ENCODE measurements at regions not wholly inside any gene's neighbourhood (a gene's known extent, or its start where the extent isn't known, plus 50 kb on each side); places are given as distances from the start of the nearest gene placed in this dataset.

GRCh38 chr1:73859227-73859626 is 338.7 kb downstream of the LRRIQ3 start:
- no peak for DNase-seq
- Histone ChIP-seq H3K4me3 (no peak overlapping the region), H3K27me3 (no peaks in the 10 kb centered on the region), H3K27ac (no peak overlapping the region), H3K36me3 (no peaks in the 10 kb centered on the region), H3K4me1 (ENCODE audit: insufficient read depth) (no peaks in the 10 kb centered on the region), H3K9me3 (no peaks in the 10 kb centered on the region)
- WGBS, 3 donors, result 88 to 97% (median 90%) methylated on average over 1 of the region's 1 CpG
- TF ChIP-seq CTCF (IDR thresholded peaks at IDR 0.05), result no peak
- no peak for TF ChIP-seq POLR2A (IDR thresholded peaks at IDR 0.05)
- TF ChIP-seq EP300 (IDR thresholded peaks at IDR 0.05), result no peak
- intact Hi-C loops (cut with DNase I), result no loop called here

- H3K27ac ChIP-seq, result no peak overlapping the region
- intact Hi-C loops (cut with DNase I), result no loop called here
- no peaks in the 10 kb centered on the region for H3K36me3 ChIP-seq
- no peaks in the 10 kb centered on the region for H3K27me3 ChIP-seq
- TF ChIP-seq CTCF (IDR thresholded peaks at IDR 0.05), result no peak
- TF ChIP-seq EP300 (IDR thresholded peaks at IDR 0.05), result no peak
- no peak for DNase-seq
- H3K4me1 ChIP-seq (ENCODE audit: insufficient read depth), result no peaks in the 10 kb centered on the region
- H3K9me3 ChIP-seq, result no peaks in the 10 kb centered on the region
- WGBS, 3 donors, result 75 to 84% (median 82%) methylated on average over 2 of the region's 2 CpGs
- no peak overlapping the region for H3K4me3 ChIP-seq
Measured at GRCh38 chr1:73854527-73854926, 343.4 kb downstream of the LRRIQ3 start.

- no peak overlapping the region for H3K4me3 ChIP-seq
- no peaks in the 10 kb centered on the region for H3K36me3 ChIP-seq
- intact Hi-C loops (cut with DNase I), result no loop called here
- no peaks in the 10 kb centered on the region for H3K4me1 ChIP-seq (ENCODE audit: insufficient read depth)
- no peaks in the 10 kb centered on the region for H3K27me3 ChIP-seq
- DNase-seq, result no peak
- TF ChIP-seq EP300 (IDR thresholded peaks at IDR 0.05), result no peak
- no peak for TF ChIP-seq CTCF (IDR thresholded peaks at IDR 0.05)
- no peak for TF ChIP-seq POLR2A (IDR thresholded peaks at IDR 0.05)
- H3K27ac ChIP-seq, result no peak overlapping the region
- H3K9me3 ChIP-seq, result no peaks in the 10 kb centered on the region
Measured at GRCh38 chr1:73842436-73842835, 355.5 kb downstream of the LRRIQ3 start.

- Histone ChIP-seq H3K4me3 (no peak overlapping the region), H3K9me3 (no peaks in the 10 kb centered on the region), H3K27ac (no peak overlapping the region), H3K27me3 (no peaks in the 10 kb centered on the region), H3K36me3 (no peaks in the 10 kb centered on the region), H3K4me1 (ENCODE audit: insufficient read depth) (no peaks in the 10 kb centered on the region)
- TF ChIP-seq EP300 (IDR thresholded peaks at IDR 0.05) (no peak), CTCF (IDR thresholded peaks at IDR 0.05) (no peak), POLR2A (IDR thresholded peaks at IDR 0.05) (no peak)
- no peak for DNase-seq
- WGBS, 3 donors, result 36 to 47% (median 37%) methylated on average over 4 of the region's 4 CpGs
- intact Hi-C loops (cut with DNase I), result no loop called here
Measured at GRCh38 chr1:73839922-73840321, 358.1 kb downstream of the LRRIQ3 start.

Measured in ovary (tissue), 7 donors.